ENCODE measurements at regions not wholly inside any gene's neighbourhood (a gene's known extent, or its start where the extent isn't known, plus 50 kb on each side); places are given as distances from the start of the nearest gene placed in this dataset.
"Not testable (repeated sequence)": the region's sequence is repeated elsewhere in the genome, so short reads cannot be mapped to it uniquely, and the experiment has no call there.

GRCh38 chr6:22135395-22135794 lies 161.4 kb downstream of the PRL start:
- Histone ChIP-seq H3K9ac (ENCODE audit: low read depth, low read length, poor library complexity, severe bottlenecking) (no peak overlapping the region), H3K9me2 (replicated peaks; ENCODE audit: low read depth, low read length) (no peaks in the 10 kb centered on the region), H4K20me1 (ENCODE audit: insufficient read depth, low read length, poor library complexity, severe bottlenecking) (no peaks in the 10 kb centered on the region), H2AFZ (ENCODE audit: low read length) (no peak overlapping the region), H3K4me1 (ENCODE audit: insufficient read depth, low read length, poor library complexity, severe bottlenecking) (peaks cover 35% of the 10 kb centered on the region), H3K79me2 (ENCODE audit: insufficient read depth, low read length) (peaks cover 23% of the 10 kb centered on the region), H3K4me2 (ENCODE audit: low read depth, low read length, poor library complexity, severe bottlenecking) (no peak overlapping the region), H3K36me3 (ENCODE audit: insufficient read depth, low read length) (peaks cover 53% of the 10 kb centered on the region; the same call in 1 of the 2 replicates), H3K4me3 (ENCODE audit: low read length, poor library complexity, severe bottlenecking) (no peak overlapping the region), H3K9me3 (ENCODE audit: insufficient read depth, low read depth, low read length) (no peaks in the 10 kb centered on the region), H3K27me3 (ENCODE audit: insufficient read depth, low read length, poor library complexity, severe bottlenecking) (no peaks in the 10 kb centered on the region), H3F3A (ENCODE audit: low read depth) (0 out of 2 replicates have a peak, but pooled peaks cover 5% of the 10 kb centered on the region)
- no peak for TF ChIP-seq CTCF (conservative IDR thresholded peaks at IDR 0.05; ENCODE audit: low read length)
- no peak for TF ChIP-seq EZH2phosphoT487 (IDR thresholded peaks at IDR 0.05; ENCODE audit: borderline replicate concordance)

- H3F3A ChIP-seq (ENCODE audit: low read depth) = peaks cover 27% of the 10 kb centered on the region
- H3K79me2 ChIP-seq (ENCODE audit: insufficient read depth, low read length) = peaks cover 34% of the 10 kb centered on the region
- not testable (repeated sequence) for H3K9me3 ChIP-seq (ENCODE audit: insufficient read depth, low read depth, low read length); H4K20me1 ChIP-seq (ENCODE audit: insufficient read depth, low read length, poor library complexity, severe bottlenecking); H2AFZ ChIP-seq (ENCODE audit: low read length); H3K27me3 ChIP-seq (ENCODE audit: insufficient read depth, low read length, poor library complexity, severe bottlenecking); H3K9me2 ChIP-seq (replicated peaks; ENCODE audit: low read depth, low read length)
- peak overlapping the region; percentile 41 for H3K4me3 ChIP-seq (ENCODE audit: low read length, poor library complexity, severe bottlenecking)
- H3K9ac ChIP-seq (ENCODE audit: low read depth, low read length, poor library complexity, severe bottlenecking) = peak overlapping the region; percentile 71
- H3K36me3 ChIP-seq (ENCODE audit: insufficient read depth, low read length) = peaks cover 13% of the 10 kb centered on the region; the same call in 1 of the 2 replicates
- peak overlapping the region; percentile 67 for H3K4me2 ChIP-seq (ENCODE audit: low read depth, low read length, poor library complexity, severe bottlenecking)
- H3K4me1 ChIP-seq (ENCODE audit: insufficient read depth, low read length, poor library complexity, severe bottlenecking) = peaks cover 83% of the 10 kb centered on the region
These were observed 156.1 kb downstream of the PRL start for GRCh38 chr6:22140736-22141135.

GRCh38 chr6:22141241-22141745 lies 155.5 kb downstream of the PRL start:
- peaks cover 8% of the 10 kb centered on the region; the same call in 1 of the 2 replicates for H3K36me3 ChIP-seq (ENCODE audit: insufficient read depth, low read length)
- H3K9ac ChIP-seq (ENCODE audit: low read depth, low read length, poor library complexity, severe bottlenecking) = peak overlapping the region; percentile 71
- peaks cover 80% of the 10 kb centered on the region for H3K4me1 ChIP-seq (ENCODE audit: insufficient read depth, low read length, poor library complexity, severe bottlenecking)
- no peaks in the 10 kb centered on the region for H3K27me3 ChIP-seq (ENCODE audit: insufficient read depth, low read length, poor library complexity, severe bottlenecking)
- peaks cover 28% of the 10 kb centered on the region for H3F3A ChIP-seq (ENCODE audit: low read depth)
- H2AFZ ChIP-seq (ENCODE audit: low read length) = no peak overlapping the region
- no peaks in the 10 kb centered on the region for H3K9me2 ChIP-seq (replicated peaks; ENCODE audit: low read depth, low read length)
- no peaks in the 10 kb centered on the region for H3K9me3 ChIP-seq (ENCODE audit: insufficient read depth, low read depth, low read length)
- H4K20me1 ChIP-seq (ENCODE audit: insufficient read depth, low read length, poor library complexity, severe bottlenecking) = no peaks in the 10 kb centered on the region
- H3K4me3 ChIP-seq (ENCODE audit: low read length, poor library complexity, severe bottlenecking) = peak overlapping the region; percentile 41
- H3K4me2 ChIP-seq (ENCODE audit: low read depth, low read length, poor library complexity, severe bottlenecking) = peak overlapping the region; percentile 67
- peaks cover 35% of the 10 kb centered on the region for H3K79me2 ChIP-seq (ENCODE audit: insufficient read depth, low read length)
- TF ChIP-seq CTCF (conservative IDR thresholded peaks at IDR 0.05; ENCODE audit: low read length) (no peak), EZH2phosphoT487 (IDR thresholded peaks at IDR 0.05; ENCODE audit: borderline replicate concordance) (no peak)

GRCh38 chr6:22142856-22143255 lies 154.0 kb downstream of the PRL start:
- Histone ChIP-seq H3K9ac (ENCODE audit: low read depth, low read length, poor library complexity, severe bottlenecking) (peak overlapping the region; percentile 71), H2AFZ (ENCODE audit: low read length) (no peak overlapping the region), H3K79me2 (ENCODE audit: insufficient read depth, low read length) (peaks cover 50% of the 10 kb centered on the region), H3K9me2 (replicated peaks; ENCODE audit: low read depth, low read length) (no peaks in the 10 kb centered on the region), H3F3A (ENCODE audit: low read depth) (peaks cover 24% of the 10 kb centered on the region), H3K36me3 (ENCODE audit: insufficient read depth, low read length) (peaks cover 5% of the 10 kb centered on the region; the same call in 1 of the 2 replicates), H3K9me3 (ENCODE audit: insufficient read depth, low read depth, low read length) (no peaks in the 10 kb centered on the region), H3K4me1 (ENCODE audit: insufficient read depth, low read length, poor library complexity, severe bottlenecking) (peaks cover 70% of the 10 kb centered on the region), H3K4me2 (ENCODE audit: low read depth, low read length, poor library complexity, severe bottlenecking) (peak overlapping the region; percentile 67), H3K4me3 (ENCODE audit: low read length, poor library complexity, severe bottlenecking) (peak overlapping the region; percentile 41), H3K27me3 (ENCODE audit: insufficient read depth, low read length, poor library complexity, severe bottlenecking) (no peaks in the 10 kb centered on the region), H4K20me1 (ENCODE audit: insufficient read depth, low read length, poor library complexity, severe bottlenecking) (no peaks in the 10 kb centered on the region)
- TF ChIP-seq CTCF (conservative IDR thresholded peaks at IDR 0.05; ENCODE audit: low read length) (no peak), EZH2phosphoT487 (IDR thresholded peaks at IDR 0.05; ENCODE audit: borderline replicate concordance) (no peak)

Data from Loucy (cell line).